ENCODE measurements at regions not wholly inside any gene's neighbourhood (a gene's known extent, or its start where the extent isn't known, plus 50 kb on each side); places are given as distances from the start of the nearest gene placed in this dataset.

GRCh38 chr6:50956014-50956413 is 137.3 kb downstream of the TFAP2B start:
- TF ChIP-seq, protein P1, sequence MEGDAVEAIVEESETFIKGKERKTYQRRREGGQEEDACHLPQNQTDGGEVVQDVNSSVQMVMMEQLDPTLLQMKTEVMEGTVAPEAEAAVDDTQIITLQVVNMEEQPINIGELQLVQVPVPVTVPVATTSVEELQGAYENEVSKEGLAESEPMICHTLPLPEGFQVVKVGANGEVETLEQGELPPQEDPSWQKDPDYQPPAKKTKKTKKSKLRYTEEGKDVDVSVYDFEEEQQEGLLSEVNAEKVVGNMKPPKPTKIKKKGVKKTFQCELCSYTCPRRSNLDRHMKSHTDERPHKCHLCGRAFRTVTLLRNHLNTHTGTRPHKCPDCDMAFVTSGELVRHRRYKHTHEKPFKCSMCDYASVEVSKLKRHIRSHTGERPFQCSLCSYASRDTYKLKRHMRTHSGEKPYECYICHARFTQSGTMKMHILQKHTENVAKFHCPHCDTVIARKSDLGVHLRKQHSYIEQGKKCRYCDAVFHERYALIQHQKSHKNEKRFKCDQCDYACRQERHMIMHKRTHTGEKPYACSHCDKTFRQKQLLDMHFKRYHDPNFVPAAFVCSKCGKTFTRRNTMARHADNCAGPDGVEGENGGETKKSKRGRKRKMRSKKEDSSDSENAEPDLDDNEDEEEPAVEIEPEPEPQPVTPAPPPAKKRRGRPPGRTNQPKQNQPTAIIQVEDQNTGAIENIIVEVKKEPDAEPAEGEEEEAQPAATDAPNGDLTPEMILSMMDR (IDR thresholded peaks at IDR 0.05; ENCODE audit: low read length): no peak
- TF ChIP-seq EZH2 (optimal IDR thresholded peaks at IDR 0.05; ENCODE audit: low read depth, low read length): no peak
- no peak for TF ChIP-seq EZH2phosphoT487 (IDR thresholded peaks at IDR 0.05; ENCODE audit: low read length)
